H1 (cell line): ENCODE measurements at regions not wholly inside any gene's neighbourhood (a gene's known extent, or its start where the extent isn't known, plus 50 kb on each side); places are given as distances from the start of the nearest gene placed in this dataset.

Source experiments
- ATF2 ChIP-seq: IDR thresholded peaks from 2 replicates; pipeline ENCODE4 v1.6.1; 2012; ENCODE audit warnings: low read length, inconsistent platforms
- CBX5 ChIP-seq: fragments of 300-800, 300-1000 bp; sonication (generic); IDR thresholded peaks from 2 replicates; pipeline ENCODE4 v1.7.1; 2016; ENCODE audit warnings: antibody characterized with exemption, low read length, low read depth
- CHD1 ChIP-seq: IDR thresholded peaks from 2 replicates; pipeline ENCODE4 v1.6.1; 2012; ENCODE audit warnings: low read depth, low read length, improper control_type of control experiment
- RFX5 ChIP-seq: IDR thresholded peaks from 2 replicates; pipeline ENCODE4 v1.6.1; 2011; ENCODE audit warnings: low read depth, low read length, improper control_type of control experiment, borderline replicate concordance
- SP2 ChIP-seq: IDR thresholded peaks from 2 replicates; pipeline ENCODE4 v1.6.1; 2012; ENCODE audit warnings: mild to moderate bottlenecking, low read length, inconsistent platforms
- TEAD4 ChIP-seq: IDR thresholded peaks from 2 replicates; pipeline ENCODE4 v1.6.1; 2012; ENCODE audit warnings: low read depth, low read length, inconsistent platforms, mixed read lengths
- USF2 ChIP-seq: IDR thresholded peaks from 2 replicates; pipeline ENCODE4 v1.6.1; 2011; ENCODE audit warnings: low read length, improper control_type of control experiment

DNA sequence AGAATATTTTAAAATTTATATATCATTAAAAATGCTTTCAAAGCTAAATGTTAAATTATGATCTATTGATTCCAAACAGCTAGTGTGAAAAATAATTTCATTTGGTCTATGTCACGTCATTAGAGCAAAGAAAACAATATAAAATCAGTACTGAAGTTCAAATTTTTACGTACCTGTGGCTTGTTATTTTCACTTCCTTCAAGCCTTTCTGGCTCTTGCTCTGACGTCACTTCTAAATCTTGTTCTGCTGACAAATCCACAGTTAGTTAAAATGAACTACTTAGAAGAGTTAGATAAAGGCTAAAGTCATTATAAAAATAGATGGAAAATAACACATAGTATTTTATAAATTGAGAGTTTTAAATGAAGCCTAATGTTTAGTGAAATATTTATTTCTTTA, 147.7 kb upstream of the TUBA3C start (continued):
- TF ChIP-seq USF2 (no peak), SP2 (no peak), TEAD4 (no peak), RFX5 (no peak), ATF2 (no peak), CHD1 (no peak), CBX5 (no peak)
- TF ChIP-seq, all 59 proteins: peak for 0
